Liver (tissue), 3 donors: ENCODE measurements at regions not wholly inside any gene's neighbourhood (a gene's known extent, or its start where the extent isn't known, plus 50 kb on each side); places are given as distances from the start of the nearest gene placed in this dataset.

Experiments
- ATF3 ChIP-seq: IDR thresholded peaks from 2 replicates; pipeline ENCODE4 v1.6.1; 2016; ENCODE audit warnings: antibody characterized with exemption
- CTCF ChIP-seq: fragments of 150-350 bp; IDR thresholded peaks from 2 replicates; pipeline ENCODE4 v1.5.1; 2017; ENCODE audit warnings: improper control_type of control experiment, low read depth, low read length; ENCODE audit not compliant: missing input control
- EGR1 ChIP-seq, 2 donors: IDR thresholded peaks; 2 replicates each; pipeline ENCODE4 v1.6.1; 2016 to 2018; ENCODE audit warnings: antibody characterized with exemption in 2 of 2, low read depth in 2 of 2
- FOXA1 ChIP-seq: IDR thresholded peaks from 2 replicates; pipeline ENCODE4 v1.6.1; 2016; ENCODE audit warnings: antibody characterized with exemption
- GABPA ChIP-seq, 2 donors: IDR thresholded peaks in 1 of 2; conservative IDR thresholded peaks in 1 of 2; 2 replicates each; pipeline ENCODE4 v1.6.1; 2016; ENCODE audit warnings: antibody characterized with exemption in 2 of 2, mild to moderate bottlenecking in 1 of 2, moderate library complexity in 1 of 2
- JUND ChIP-seq, 2 donors: IDR thresholded peaks; 2 replicates each; pipeline ENCODE4 v1.6.1; 2016; ENCODE audit warnings: antibody characterized with exemption in 2 of 2
- MAX ChIP-seq: IDR thresholded peaks from 2 replicates; pipeline ENCODE4 v1.6.1; 2016; ENCODE audit warnings: antibody characterized with exemption
- RAD21 ChIP-seq, 2 donors: IDR thresholded peaks; 2 replicates each; pipeline ENCODE4 v1.6.1; 2016; ENCODE audit warnings: antibody characterized with exemption in 2 of 2, mild to moderate bottlenecking in 2 of 2
- RXRA ChIP-seq, 2 donors: IDR thresholded peaks; 2 replicates each; pipeline ENCODE4 v1.6.1; 2017 to 2018; ENCODE audit warnings: antibody characterized with exemption in 2 of 2, mild to moderate bottlenecking in 1 of 2
- SP1 ChIP-seq: IDR thresholded peaks from 2 replicates; pipeline ENCODE4 v1.6.1; 2018; ENCODE audit warnings: antibody characterized with exemption, mild to moderate bottlenecking
- TAF1 ChIP-seq: conservative IDR thresholded peaks from 2 replicates; pipeline ENCODE4 v1.6.1; 2016; ENCODE audit warnings: antibody characterized with exemption, mild to moderate bottlenecking
- YY1 ChIP-seq: IDR thresholded peaks from 2 replicates; pipeline ENCODE4 v1.6.1; 2016; ENCODE audit warnings: antibody characterized with exemption, mild to moderate bottlenecking
- TF ChIP-seq, protein P1 (sequence below): IDR thresholded peaks from 2 replicates; pipeline ENCODE4 v1.6.1; 2016; ENCODE audit warnings: antibody characterized with exemption, mild to moderate bottlenecking
- TF ChIP-seq, protein P2 (sequence below): IDR thresholded peaks from 2 replicates; pipeline ENCODE4 v1.6.1; 2016; ENCODE audit warnings: antibody characterized with exemption
- donor health status: healthy.
- donor health status: healthy.

- no peak for TF ChIP-seq CTCF
- TF ChIP-seq TAF1, result no peak
- peak; percentile 28 for TF ChIP-seq MAX
- TF ChIP-seq SP1, result peak; percentile 51
- TF ChIP-seq GABPA (IDR thresholded peaks at IDR 0.05 in 1 of 2, conservative IDR thresholded peaks at IDR 0.05 in 1 of 2), result peak in 1 of 2 donors; percentile 16
- TF ChIP-seq FOXA1, result peak; percentile 51
- TF ChIP-seq EGR1 (IDR thresholded peaks at IDR 0.05; ENCODE audit: low read depth in 2 of 2), result no peak
- TF ChIP-seq, protein P1, sequence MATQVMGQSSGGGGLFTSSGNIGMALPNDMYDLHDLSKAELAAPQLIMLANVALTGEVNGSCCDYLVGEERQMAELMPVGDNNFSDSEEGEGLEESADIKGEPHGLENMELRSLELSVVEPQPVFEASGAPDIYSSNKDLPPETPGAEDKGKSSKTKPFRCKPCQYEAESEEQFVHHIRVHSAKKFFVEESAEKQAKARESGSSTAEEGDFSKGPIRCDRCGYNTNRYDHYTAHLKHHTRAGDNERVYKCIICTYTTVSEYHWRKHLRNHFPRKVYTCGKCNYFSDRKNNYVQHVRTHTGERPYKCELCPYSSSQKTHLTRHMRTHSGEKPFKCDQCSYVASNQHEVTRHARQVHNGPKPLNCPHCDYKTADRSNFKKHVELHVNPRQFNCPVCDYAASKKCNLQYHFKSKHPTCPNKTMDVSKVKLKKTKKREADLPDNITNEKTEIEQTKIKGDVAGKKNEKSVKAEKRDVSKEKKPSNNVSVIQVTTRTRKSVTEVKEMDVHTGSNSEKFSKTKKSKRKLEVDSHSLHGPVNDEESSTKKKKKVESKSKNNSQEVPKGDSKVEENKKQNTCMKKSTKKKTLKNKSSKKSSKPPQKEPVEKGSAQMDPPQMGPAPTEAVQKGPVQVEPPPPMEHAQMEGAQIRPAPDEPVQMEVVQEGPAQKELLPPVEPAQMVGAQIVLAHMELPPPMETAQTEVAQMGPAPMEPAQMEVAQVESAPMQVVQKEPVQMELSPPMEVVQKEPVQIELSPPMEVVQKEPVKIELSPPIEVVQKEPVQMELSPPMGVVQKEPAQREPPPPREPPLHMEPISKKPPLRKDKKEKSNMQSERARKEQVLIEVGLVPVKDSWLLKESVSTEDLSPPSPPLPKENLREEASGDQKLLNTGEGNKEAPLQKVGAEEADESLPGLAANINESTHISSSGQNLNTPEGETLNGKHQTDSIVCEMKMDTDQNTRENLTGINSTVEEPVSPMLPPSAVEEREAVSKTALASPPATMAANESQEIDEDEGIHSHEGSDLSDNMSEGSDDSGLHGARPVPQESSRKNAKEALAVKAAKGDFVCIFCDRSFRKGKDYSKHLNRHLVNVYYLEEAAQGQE, result no peak
- TF ChIP-seq JUND (IDR thresholded peaks at IDR 0.05), result peak in 1 of 2 donors; percentile 49
- TF ChIP-seq, protein P2, sequence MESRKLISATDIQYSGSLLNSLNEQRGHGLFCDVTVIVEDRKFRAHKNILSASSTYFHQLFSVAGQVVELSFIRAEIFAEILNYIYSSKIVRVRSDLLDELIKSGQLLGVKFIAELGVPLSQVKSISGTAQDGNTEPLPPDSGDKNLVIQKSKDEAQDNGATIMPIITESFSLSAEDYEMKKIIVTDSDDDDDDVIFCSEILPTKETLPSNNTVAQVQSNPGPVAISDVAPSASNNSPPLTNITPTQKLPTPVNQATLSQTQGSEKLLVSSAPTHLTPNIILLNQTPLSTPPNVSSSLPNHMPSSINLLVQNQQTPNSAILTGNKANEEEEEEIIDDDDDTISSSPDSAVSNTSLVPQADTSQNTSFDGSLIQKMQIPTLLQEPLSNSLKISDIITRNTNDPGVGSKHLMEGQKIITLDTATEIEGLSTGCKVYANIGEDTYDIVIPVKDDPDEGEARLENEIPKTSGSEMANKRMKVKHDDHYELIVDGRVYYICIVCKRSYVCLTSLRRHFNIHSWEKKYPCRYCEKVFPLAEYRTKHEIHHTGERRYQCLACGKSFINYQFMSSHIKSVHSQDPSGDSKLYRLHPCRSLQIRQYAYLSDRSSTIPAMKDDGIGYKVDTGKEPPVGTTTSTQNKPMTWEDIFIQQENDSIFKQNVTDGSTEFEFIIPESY, result no peak
- no peak for TF ChIP-seq ATF3
- TF ChIP-seq RAD21 (IDR thresholded peaks at IDR 0.05), result peak in 1 of 2 donors; percentile 53
- peak; percentile 96 to 97 for TF ChIP-seq RXRA (IDR thresholded peaks at IDR 0.05)
- no peak for TF ChIP-seq YY1
Measured at GRCh38 chr2:65918760-65919187, 486.4 kb upstream of the SPRED2 start.
